HepG2 (cell line): ENCODE measurements at regions not wholly inside any gene's neighbourhood (a gene's known extent, or its start where the extent isn't known, plus 50 kb on each side); places are given as distances from the start of the nearest gene placed in this dataset.

ENCODE experiments used
- ESRRA ChIP-seq: sonication (generic); formaldehyde crosslinking; IDR thresholded peaks from 2 replicates; pipeline ENCODE4 v1.5.1; 2020; ENCODE audit warnings: mild to moderate bottlenecking, low read depth, missing genetic modification reagents
- JUND ChIP-seq: sonication (generic); formaldehyde crosslinking; IDR thresholded peaks from 2 replicates; pipeline ENCODE4 v1.8.0; 2022; ENCODE audit warnings: mild to moderate bottlenecking, missing genetic modification reagents
- SMARCC2 ChIP-seq: fragments of 450-650 bp; IDR thresholded peaks from 2 replicates; pipeline ENCODE4 v1.6.1; 2017; ENCODE audit warnings: antibody characterized with exemption, mild to moderate bottlenecking
- SUZ12 ChIP-seq: fragments of 150-350 bp; IDR thresholded peaks from 2 replicates; pipeline ENCODE4 v1.6.1; 2014; ENCODE audit warnings: low read depth, low read length
- ZNF788 ChIP-seq: sonication (generic); formaldehyde crosslinking; IDR thresholded peaks from 2 replicates; pipeline ENCODE4 v1.5.0; 2020; ENCODE audit warnings: mild to moderate bottlenecking, missing genetic modification reagents, borderline replicate concordance
- TF ChIP-seq, protein P1 (sequence below): sonication (generic); formaldehyde crosslinking; IDR thresholded peaks from 2 replicates; pipeline ENCODE4 v1.4.0; 2020; ENCODE audit warnings: mild to moderate bottlenecking, low read depth, missing genetic modification reagents
- TF ChIP-seq, protein P2 (sequence below): sonication (generic); formaldehyde crosslinking; IDR thresholded peaks from 2 replicates; pipeline ENCODE4 v1.5.0; 2020; ENCODE audit warnings: mild to moderate bottlenecking, missing genetic modification reagents, moderate library complexity

DNA sequence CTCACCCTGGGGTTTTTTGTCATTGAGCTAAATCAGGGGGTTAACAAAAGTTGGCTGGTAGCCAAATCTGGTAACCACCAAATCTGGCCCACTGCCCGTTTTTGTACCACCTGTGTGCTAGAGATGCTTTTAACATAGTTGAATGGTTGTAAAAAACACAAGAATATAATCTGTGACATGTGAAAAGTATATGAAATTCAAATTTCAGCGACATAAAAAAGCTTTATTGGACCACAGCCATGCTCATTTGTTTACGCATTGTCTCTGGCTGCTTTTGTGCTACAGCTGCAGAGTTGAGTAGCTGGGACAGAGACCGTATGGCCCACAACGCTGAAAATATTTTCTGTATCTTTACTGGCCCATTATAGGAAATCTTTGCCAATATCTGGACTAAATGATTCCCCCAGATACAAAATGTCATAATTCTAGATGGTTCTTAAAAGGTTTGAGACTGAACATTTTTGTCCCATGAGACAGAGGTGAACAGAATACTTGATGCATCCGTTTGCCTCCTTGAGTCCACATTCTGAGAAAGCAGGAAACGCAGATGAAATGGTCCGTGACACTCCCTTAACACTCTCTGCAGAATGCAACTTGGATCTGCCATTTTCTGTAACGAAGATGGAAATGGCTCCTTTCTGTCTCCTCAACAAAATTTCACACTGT is 120.9 kb upstream of the PDZRN3 start:
- TF ChIP-seq JUND (CRISPR knock-in tag) (no peak), ZNF788 (no peak), SMARCC2 (no peak), SUZ12 (no peak), ESRRA (CRISPR knock-in tag) (no peak)
- TF ChIP-seq, protein P1, sequence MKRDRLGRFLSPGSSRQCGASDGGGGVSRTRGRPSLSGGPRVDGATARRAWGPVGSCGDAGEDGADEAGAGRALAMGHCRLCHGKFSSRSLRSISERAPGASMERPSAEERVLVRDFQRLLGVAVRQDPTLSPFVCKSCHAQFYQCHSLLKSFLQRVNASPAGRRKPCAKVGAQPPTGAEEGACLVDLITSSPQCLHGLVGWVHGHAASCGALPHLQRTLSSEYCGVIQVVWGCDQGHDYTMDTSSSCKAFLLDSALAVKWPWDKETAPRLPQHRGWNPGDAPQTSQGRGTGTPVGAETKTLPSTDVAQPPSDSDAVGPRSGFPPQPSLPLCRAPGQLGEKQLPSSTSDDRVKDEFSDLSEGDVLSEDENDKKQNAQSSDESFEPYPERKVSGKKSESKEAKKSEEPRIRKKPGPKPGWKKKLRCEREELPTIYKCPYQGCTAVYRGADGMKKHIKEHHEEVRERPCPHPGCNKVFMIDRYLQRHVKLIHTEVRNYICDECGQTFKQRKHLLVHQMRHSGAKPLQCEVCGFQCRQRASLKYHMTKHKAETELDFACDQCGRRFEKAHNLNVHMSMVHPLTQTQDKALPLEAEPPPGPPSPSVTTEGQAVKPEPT (CRISPR knock-in tag), result no peak
- TF ChIP-seq, protein P2, sequence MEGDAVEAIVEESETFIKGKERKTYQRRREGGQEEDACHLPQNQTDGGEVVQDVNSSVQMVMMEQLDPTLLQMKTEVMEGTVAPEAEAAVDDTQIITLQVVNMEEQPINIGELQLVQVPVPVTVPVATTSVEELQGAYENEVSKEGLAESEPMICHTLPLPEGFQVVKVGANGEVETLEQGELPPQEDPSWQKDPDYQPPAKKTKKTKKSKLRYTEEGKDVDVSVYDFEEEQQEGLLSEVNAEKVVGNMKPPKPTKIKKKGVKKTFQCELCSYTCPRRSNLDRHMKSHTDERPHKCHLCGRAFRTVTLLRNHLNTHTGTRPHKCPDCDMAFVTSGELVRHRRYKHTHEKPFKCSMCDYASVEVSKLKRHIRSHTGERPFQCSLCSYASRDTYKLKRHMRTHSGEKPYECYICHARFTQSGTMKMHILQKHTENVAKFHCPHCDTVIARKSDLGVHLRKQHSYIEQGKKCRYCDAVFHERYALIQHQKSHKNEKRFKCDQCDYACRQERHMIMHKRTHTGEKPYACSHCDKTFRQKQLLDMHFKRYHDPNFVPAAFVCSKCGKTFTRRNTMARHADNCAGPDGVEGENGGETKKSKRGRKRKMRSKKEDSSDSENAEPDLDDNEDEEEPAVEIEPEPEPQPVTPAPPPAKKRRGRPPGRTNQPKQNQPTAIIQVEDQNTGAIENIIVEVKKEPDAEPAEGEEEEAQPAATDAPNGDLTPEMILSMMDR, result no peak
